ENCODE measurements at regions not wholly inside any gene's neighbourhood (a gene's known extent, or its start where the extent isn't known, plus 50 kb on each side); places are given as distances from the start of the nearest gene placed in this dataset.

DNA sequence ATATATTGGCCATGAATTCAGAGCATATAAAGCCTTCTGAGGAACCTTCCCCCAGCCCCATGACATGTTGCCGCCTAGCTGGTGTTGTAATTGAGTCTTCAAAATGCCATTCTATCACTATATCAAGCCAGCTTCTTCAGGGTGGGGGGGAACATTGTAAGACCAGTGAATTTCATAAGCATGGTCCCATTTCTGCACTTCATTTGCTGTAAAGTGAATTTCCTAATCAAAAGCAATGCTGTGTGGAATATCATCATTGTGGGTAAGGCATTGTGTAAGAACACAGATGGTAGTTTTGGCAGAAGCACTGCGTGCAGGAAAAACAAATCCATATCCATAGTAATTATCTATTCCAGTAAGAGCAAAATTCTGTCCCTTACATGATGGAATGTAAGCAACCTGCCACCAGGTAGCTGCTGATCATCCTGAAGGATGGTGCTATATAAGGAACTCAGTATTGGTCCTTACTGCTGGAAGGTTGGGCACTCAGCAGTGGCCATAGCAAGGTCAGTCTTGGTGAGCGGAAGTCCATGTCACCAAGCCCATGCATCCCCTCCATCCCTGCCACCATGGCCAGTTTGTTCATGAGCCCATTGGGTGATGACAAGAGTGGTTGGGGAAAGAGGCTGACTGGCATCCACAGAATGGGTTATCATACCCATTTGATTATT lies 159.4 kb downstream of the COPS8 start:
- H3K4me3 ChIP-seq (ENCODE audit: low read depth, low read length): no peak overlapping the region
- no peak for DNase-seq (ENCODE audit: low read depth)
- TF ChIP-seq, protein P1, sequence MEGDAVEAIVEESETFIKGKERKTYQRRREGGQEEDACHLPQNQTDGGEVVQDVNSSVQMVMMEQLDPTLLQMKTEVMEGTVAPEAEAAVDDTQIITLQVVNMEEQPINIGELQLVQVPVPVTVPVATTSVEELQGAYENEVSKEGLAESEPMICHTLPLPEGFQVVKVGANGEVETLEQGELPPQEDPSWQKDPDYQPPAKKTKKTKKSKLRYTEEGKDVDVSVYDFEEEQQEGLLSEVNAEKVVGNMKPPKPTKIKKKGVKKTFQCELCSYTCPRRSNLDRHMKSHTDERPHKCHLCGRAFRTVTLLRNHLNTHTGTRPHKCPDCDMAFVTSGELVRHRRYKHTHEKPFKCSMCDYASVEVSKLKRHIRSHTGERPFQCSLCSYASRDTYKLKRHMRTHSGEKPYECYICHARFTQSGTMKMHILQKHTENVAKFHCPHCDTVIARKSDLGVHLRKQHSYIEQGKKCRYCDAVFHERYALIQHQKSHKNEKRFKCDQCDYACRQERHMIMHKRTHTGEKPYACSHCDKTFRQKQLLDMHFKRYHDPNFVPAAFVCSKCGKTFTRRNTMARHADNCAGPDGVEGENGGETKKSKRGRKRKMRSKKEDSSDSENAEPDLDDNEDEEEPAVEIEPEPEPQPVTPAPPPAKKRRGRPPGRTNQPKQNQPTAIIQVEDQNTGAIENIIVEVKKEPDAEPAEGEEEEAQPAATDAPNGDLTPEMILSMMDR (IDR thresholded peaks at IDR 0.05; ENCODE audit: control insufficient read depth, extremely low read depth, insufficient read depth): no peak

DNA sequence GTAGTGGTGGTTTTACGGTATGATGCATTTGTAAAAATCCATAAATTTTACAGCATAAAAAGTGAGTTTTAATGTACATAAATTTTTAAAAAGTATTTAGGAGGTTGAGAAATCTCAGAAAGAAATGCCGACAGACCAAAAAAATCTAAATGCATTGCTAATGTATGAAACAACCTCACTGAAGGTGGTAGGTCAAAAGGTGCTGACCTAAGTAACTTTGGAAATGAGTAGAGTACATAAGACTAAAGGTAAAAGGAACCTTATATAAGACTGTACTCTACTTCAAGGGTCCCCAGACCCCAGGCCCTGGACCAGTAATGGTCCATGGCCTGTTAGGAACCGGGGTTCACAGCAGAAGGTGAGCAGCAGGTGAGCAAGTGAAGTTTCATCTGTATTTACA lies 163.4 kb downstream of the COL6A3 start:
- no peak for DNase-seq (ENCODE audit: low read depth)
- H3K4me3 ChIP-seq (ENCODE audit: low read depth, low read length): no peak overlapping the region
- TF ChIP-seq, protein P1 (IDR thresholded peaks at IDR 0.05; ENCODE audit: control insufficient read depth, extremely low read depth, insufficient read depth): no peak

DNA sequence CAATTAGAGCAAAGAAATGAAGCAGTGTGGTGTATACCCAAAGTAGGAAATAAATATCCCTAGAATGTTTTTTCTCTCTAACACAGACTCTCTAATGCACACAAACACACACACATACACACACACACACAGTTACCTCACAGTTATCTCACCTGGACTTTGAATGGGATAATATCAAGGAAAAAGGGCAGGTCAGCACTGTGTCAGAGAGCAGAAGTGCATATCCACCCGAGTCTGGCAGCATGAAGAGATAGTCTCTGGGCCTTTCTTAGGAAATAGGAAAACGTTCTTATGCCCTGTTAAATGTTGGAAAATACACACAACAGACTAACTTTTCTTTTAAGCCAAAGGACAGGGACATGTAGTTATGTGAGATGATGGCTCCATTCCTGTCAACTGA lies 162.0 kb downstream of the COL6A3 start:
- H3K4me3 ChIP-seq (ENCODE audit: low read depth, low read length): no peak overlapping the region
- TF ChIP-seq, protein P1 (IDR thresholded peaks at IDR 0.05; ENCODE audit: control insufficient read depth, extremely low read depth, insufficient read depth): no peak
- DNase-seq (ENCODE audit: low read depth): no peak

DNA sequence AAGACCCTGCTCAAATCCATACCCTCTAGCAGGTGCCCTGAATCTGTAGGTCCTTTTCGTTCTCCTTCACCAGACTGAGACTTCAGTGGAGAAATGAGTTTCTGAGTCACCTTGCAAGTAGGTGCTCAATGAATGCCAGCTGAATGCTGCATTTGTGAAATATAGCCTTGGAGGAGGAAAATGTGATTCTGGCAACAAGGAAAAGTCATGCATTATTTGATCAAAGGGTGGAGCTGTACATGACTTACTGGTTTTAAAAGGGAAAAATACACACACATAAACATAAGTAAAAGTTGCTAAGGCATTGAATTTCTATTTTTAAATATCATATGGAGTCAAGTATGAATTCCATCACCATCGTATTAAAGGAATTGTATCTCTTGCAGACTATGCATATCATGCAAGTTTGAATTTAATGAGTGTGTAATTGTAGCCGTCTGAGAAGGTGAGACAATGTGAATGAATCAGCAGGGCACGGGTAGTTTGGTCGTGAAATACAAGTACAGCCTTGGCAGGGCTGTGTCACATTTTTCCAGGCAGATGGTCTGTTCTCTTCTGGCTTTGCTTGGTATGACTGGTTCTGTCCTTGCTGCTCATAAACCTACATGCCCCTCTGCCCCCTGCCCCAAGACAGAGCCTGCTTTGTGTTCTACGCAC lies 160.8 kb downstream of the COL6A3 start:
- TF ChIP-seq, protein P1 (IDR thresholded peaks at IDR 0.05; ENCODE audit: control insufficient read depth, extremely low read depth, insufficient read depth): no peak
- no peak overlapping the region for H3K4me3 ChIP-seq (ENCODE audit: low read depth, low read length)
- DNase-seq (ENCODE audit: low read depth): no peak

DNA sequence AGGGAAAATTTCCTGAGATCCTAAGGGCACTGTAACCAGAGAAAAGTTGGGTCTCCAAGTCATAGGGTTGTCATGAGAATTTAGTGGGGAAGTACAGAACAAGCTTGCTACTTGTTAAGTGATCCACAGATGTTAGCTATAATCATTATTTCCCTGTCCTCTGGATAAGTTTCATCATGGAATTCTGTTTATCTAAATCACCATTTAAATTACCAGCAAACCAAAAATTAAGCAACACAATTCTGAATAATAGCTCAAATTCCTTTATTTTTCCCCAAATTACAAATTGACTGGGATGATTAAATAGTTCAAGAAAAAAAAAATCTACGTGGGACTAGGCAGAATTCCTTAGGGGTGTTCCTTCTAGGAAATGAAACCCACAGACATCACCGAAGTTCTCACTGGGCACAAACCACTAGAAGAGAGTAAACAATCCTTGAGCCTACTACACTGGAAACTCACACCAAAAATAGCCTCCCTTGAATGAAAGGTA lies 159.5 kb downstream of the COL6A3 start:
- TF ChIP-seq, protein P1 (IDR thresholded peaks at IDR 0.05; ENCODE audit: control insufficient read depth, extremely low read depth, insufficient read depth): no peak
- no peak overlapping the region for H3K4me3 ChIP-seq (ENCODE audit: low read depth, low read length)
- DNase-seq (ENCODE audit: low read depth): no peak

DNA sequence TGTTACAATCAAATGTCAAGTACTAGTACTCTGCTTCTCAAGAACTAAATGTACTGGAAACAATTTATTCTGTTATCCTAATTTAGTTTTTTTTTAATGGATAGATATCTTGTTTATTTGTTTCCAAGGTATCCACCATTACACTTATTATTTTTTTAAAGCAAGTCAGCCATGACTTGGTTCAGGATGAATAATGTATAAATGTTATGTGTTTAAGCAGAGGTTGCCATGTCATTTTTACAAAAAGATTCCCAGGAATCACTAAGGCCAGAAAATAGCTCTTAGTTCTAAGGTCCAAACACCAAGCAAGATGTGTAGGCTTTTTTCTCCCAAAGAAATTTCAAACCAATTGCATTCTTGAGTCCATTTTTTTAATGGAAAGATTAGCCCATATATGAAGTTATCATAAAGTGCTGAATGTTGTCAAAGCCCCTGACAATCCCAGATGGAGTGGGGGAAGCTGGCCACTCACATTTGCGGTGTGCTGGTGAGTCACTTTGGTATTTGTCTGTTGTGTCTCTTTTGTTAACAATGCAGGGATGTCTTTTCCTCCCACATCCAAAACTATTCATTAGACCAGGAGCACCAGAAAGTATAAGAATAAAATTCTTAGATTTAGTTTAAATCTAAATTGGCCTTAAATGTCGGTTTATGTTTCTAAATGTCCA lies 158.9 kb downstream of the COL6A3 start:
- no peak overlapping the region for H3K4me3 ChIP-seq (ENCODE audit: low read depth, low read length)
- no peak for DNase-seq (ENCODE audit: low read depth)
- TF ChIP-seq, protein P1 (IDR thresholded peaks at IDR 0.05; ENCODE audit: control insufficient read depth, extremely low read depth, insufficient read depth): no peak
